GM12878 (cell line): ENCODE measurements at regions not wholly inside any gene's neighbourhood (a gene's known extent, or its start where the extent isn't known, plus 50 kb on each side); places are given as distances from the start of the nearest gene placed in this dataset.

Source experiments
- ATAC-seq: fragments of 200-7000 bp; cut with Tn5 transposase; 3 replicates; pipeline ENCODE4 v1.9.1; 2020; ENCODE audit warnings: mild to moderate bottlenecking, moderate library complexity
- BruUV-seq: library from RNA; stranded (reverse); fragments of 400-500 nt; replicated peaks from 2 replicates; lab custom pipeline; 2021; lab: Mats Ljungman, UMichigan
- CTCF ChIA-PET: fragments of 300-600 bp; sonication (Branson Sonifier 250); formaldehyde crosslinking; extraction: SDS; loops from one replicate; lab custom pipeline; 2021; ENCODE audit warnings: inconsistent platforms; lab: Yijun Ruan, JAX
- POLR2A ChIA-PET: fragments of 350-600 bp; formaldehyde crosslinking; extraction: SDS; loops from one replicate; lab custom pipeline; 2021; ENCODE audit warnings: inconsistent platforms; lab: Charles Lee
- RAD21 ChIA-PET: fragments of 300-600 bp; sonication (Branson Sonifier 250); formaldehyde crosslinking; loops from one replicate; lab custom pipeline; 2023; ENCODE audit warnings: antibody characterized with exemption; ENCODE audit not compliant: unreplicated experiment; lab: Charles Lee
- SMC1A ChIA-PET: fragments of 300-600 bp; sonication (Branson Sonifier 250); formaldehyde crosslinking; loops from one replicate; lab custom pipeline; 2023; ENCODE audit not compliant: unreplicated experiment, uncharacterized antibody; lab: Charles Lee
- DNase-seq: peaks from one replicate; pipeline ENCODE4 v3.0.0-alpha.2; 2011; ENCODE audit warnings: low read depth, low spot score
- FAIRE-seq: peaks from 3 replicates; lab custom pipeline; 2011; peaks lifted over from hg19 to GRCh38; lab: Jason Lieb, UNC
- H2AFZ ChIP-seq: 2 replicates; pipeline ENCODE4 v1.6.0; 2011; ENCODE audit warnings: low read depth, low read length, control low read depth; ENCODE audit not compliant: control insufficient read depth
- H3K27ac ChIP-seq: 2 replicates; pipeline ENCODE4 v1.5.1; 2011; ENCODE audit warnings: control low read depth; ENCODE audit not compliant: control insufficient read depth, insufficient read depth
- H3K27me3 ChIP-seq, 2 experiments: replicated peaks in 1 of 2; 2 replicates each; pipeline versions ENCODE4 v1.6.0 to v1.6.1; 2011; ENCODE audit warnings: low read length in 1 of 2; ENCODE audit not compliant: control insufficient read depth in 2 of 2, insufficient read depth in 2 of 2
- H3K36me3 ChIP-seq, 2 experiments: 2 replicates each; pipeline ENCODE4 v1.5.1; 2011; ENCODE audit warnings: low read length in 1 of 2; ENCODE audit not compliant: control insufficient read depth in 2 of 2, insufficient read depth in 2 of 2
- H3K4me1 ChIP-seq: 2 replicates; pipeline ENCODE4 v1.6.1; 2011; ENCODE audit warnings: mild to moderate bottlenecking, low read length, moderate library complexity, mixed read lengths; ENCODE audit not compliant: control insufficient read depth, insufficient read depth
- H3K4me2 ChIP-seq: 2 replicates; pipeline ENCODE4 v1.6.0; 2011; ENCODE audit warnings: control low read depth; ENCODE audit not compliant: control insufficient read depth, insufficient read depth
- H3K4me3 ChIP-seq: fragments of 200-600 bp; sonication (generic); 2 replicates; pipeline ENCODE4 v1.5.1; 2016
- H3K79me2 ChIP-seq: 2 replicates; pipeline ENCODE4 v1.6.0; 2011; ENCODE audit warnings: low read length; ENCODE audit not compliant: control insufficient read depth, insufficient read depth
- H3K9ac ChIP-seq: 2 replicates; pipeline ENCODE4 v1.8.0; 2011; ENCODE audit warnings: low read length, control low read depth, mixed read lengths; ENCODE audit not compliant: control insufficient read depth, insufficient read depth
- H3K9me3 ChIP-seq: replicated peaks from 3 replicates; pipeline ENCODE4 v1.5.1; 2011; ENCODE audit warnings: mild to moderate bottlenecking, low read length; ENCODE audit not compliant: control insufficient read depth, insufficient read depth
- H4K20me1 ChIP-seq: 2 replicates; pipeline ENCODE4 v1.6.0; 2011; ENCODE audit not compliant: control insufficient read depth, insufficient read depth
- BHLHE40 ChIP-seq, 2 experiments: fragments of 450-650 bp in 1 of 2; IDR thresholded peaks; 2 replicates each; pipeline ENCODE4 v1.6.1; 2011 to 2017; ENCODE audit warnings: low read depth in 2 of 2, borderline replicate concordance in 1 of 2, improper control_type of control experiment in 1 of 2, low read length in 1 of 2, mild to moderate bottlenecking in 1 of 2
- BMI1 ChIP-seq: fragments of 450-650 bp; IDR thresholded peaks from 2 replicates; pipeline ENCODE4 v1.6.1; 2016; ENCODE audit warnings: mild to moderate bottlenecking, moderate library complexity, borderline replicate concordance
- CBFB ChIP-seq: IDR thresholded peaks from 2 replicates; pipeline ENCODE4 v1.6.1; 2016; ENCODE audit warnings: antibody characterized with exemption, low read depth
- CHD4 ChIP-seq: fragments of 200-600 bp; sonication (generic); IDR thresholded peaks from 2 replicates; pipeline ENCODE4 v1.6.1; 2016; ENCODE audit warnings: mild to moderate bottlenecking
- DPF2 ChIP-seq: fragments of 450-650 bp; IDR thresholded peaks from 2 replicates; pipeline ENCODE4 v1.6.1; 2017; ENCODE audit warnings: mild to moderate bottlenecking
- HDAC2 ChIP-seq: fragments of 200-600 bp; sonication (generic); IDR thresholded peaks from 2 replicates; pipeline ENCODE4 v1.6.1; 2017
- KAT2A ChIP-seq: conservative IDR thresholded peaks from 2 replicates; pipeline ENCODE4 v1.6.1; 2011; ENCODE audit warnings: low read depth, low read length; ENCODE audit not compliant: control insufficient read depth
- MXI1 ChIP-seq: fragments of 150-350 bp; IDR thresholded peaks from 2 replicates; pipeline ENCODE4 v1.6.1; 2011; ENCODE audit warnings: low read depth, mild to moderate bottlenecking, inconsistent platforms, low read length, improper control_type of control experiment
- NFXL1 ChIP-seq: fragments of 450-650 bp; IDR thresholded peaks from 2 replicates; pipeline ENCODE4 v1.6.1; 2017; ENCODE audit warnings: antibody characterized with exemption, mild to moderate bottlenecking, borderline replicate concordance
- POU2F2 ChIP-seq: IDR thresholded peaks from 3 replicates; pipeline ENCODE4 v1.6.1; 2011; ENCODE audit warnings: low read depth, mild to moderate bottlenecking, low read length, borderline replicate concordance
- STAT1 ChIP-seq: fragments of 450-650 bp; conservative IDR thresholded peaks from 2 replicates; pipeline ENCODE4 v1.6.1; 2014; ENCODE audit warnings: antibody characterized with exemption, mild to moderate bottlenecking
- SUPT20H ChIP-seq: IDR thresholded peaks from 2 replicates; pipeline ENCODE4 v1.6.1; 2011; ENCODE audit warnings: low read depth, mild to moderate bottlenecking, low read length, moderate library complexity, borderline replicate concordance; ENCODE audit not compliant: control insufficient read depth
- WGBS: methylation state at CpG from one replicate; pipeline ENCODE4 v1.1.6; 2016; ENCODE audit warnings: low lambda C conversion rate; ENCODE audit not compliant: insufficient replicate concordance, insufficient coverage; ENCODE audit errors: missing lambda C conversion rate; 5-methylcytosine and 5-hydroxymethylcytosine counted together
- in situ Hi-C: fragments of 300-500 bp; cut with MboI; formaldehyde crosslinking; loops from 9 replicates; pipeline ENCODE4 v1.14.3; 2018; ENCODE audit warnings: mixed read lengths
- intact Hi-C: fragments of 100-400 bp; cut with micrococcal nuclease; formaldehyde crosslinking; loops from one replicate; pipeline ENCODE4 v1.14.2; 2022; ENCODE audit not compliant: unreplicated experiment
- TF ChIP-seq, protein P1 (sequence below): IDR thresholded peaks from 2 replicates; pipeline ENCODE4 v1.6.1; 2012; ENCODE audit warnings: low read length, inconsistent platforms
- TF ChIP-seq, protein P2 (sequence below): fragments of 450-650 bp; IDR thresholded peaks from 2 replicates; pipeline ENCODE4 v1.6.1; 2017; ENCODE audit warnings: antibody characterized with exemption, mild to moderate bottlenecking, moderate library complexity
- TF ChIP-seq, protein P3 (sequence below): fragments of 450-650 bp; IDR thresholded peaks from 2 replicates; pipeline ENCODE4 v1.6.1; 2018; ENCODE audit warnings: borderline replicate concordance, mild to moderate bottlenecking; ENCODE audit not compliant: partially characterized antibody
- TF ChIP-seq, protein P4 (sequence below), 3 experiments: IDR thresholded peaks in 2 of 3; conservative IDR thresholded peaks in 1 of 3; 2 replicates each; pipeline ENCODE4 v1.5.1; 2011; ENCODE audit warnings: low read depth in 3 of 3, low read length in 3 of 3, mild to moderate bottlenecking in 3 of 3, control low read depth in 2 of 3, moderate library complexity in 2 of 3, inconsistent platforms in 1 of 3, mixed read lengths in 1 of 3; ENCODE audit not compliant: control insufficient read depth in 2 of 3, insufficient read depth in 1 of 3; ENCODE audit errors: extremely low read depth in 1 of 3

DNA sequence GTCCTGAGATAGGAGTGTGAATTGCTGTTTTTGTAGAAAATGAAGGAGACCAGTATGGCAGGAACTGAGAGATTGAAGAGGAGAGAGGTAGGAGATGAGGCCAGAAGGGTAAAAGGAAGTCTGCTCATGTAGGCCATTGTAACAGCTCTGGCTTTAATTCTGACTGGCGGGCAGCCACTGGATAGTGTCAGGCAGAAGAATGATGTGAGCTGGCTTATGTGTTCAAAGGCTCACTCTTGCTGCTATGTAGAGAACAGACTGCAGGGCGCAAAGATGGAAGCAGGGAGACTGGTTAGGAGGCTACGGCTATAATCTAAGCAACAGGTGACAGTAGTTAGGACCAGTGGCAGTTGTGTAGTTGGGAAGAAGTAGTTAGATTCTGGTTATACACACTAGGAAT is 160.2 kb upstream of the FGF13 start:
- POLR2A ChIA-PET, result no interaction called here
- no peaks in the 10 kb centered on the region for H3K79me2 ChIP-seq
- no peaks in the 10 kb centered on the region for H3K9me3 ChIP-seq
- RAD21 ChIA-PET, result no interaction called here
- WGBS, result 63% methylated on average over 3 of the region's 3 CpGs
- H3K4me3 ChIP-seq, result no peak overlapping the region
- intact Hi-C loops, result no loop called here
- no peak overlapping the region for H3K27ac ChIP-seq
- CTCF ChIA-PET, result no interaction called here
- TF ChIP-seq CHD4 (no peak), DPF2 (no peak), SUPT20H (no peak), BMI1 (no peak), CBFB (no peak), MXI1 (no peak), STAT1 (no peak), BHLHE40 (IDR thresholded peaks at IDR 0.05; ENCODE audit: borderline replicate concordance in 1 of 2, low read depth in 2 of 2, low read length in 1 of 2) (no peak), NFXL1 (no peak), KAT2A (no peak), HDAC2 (no peak), POU2F2 (no peak)
- TF ChIP-seq, protein P1, sequence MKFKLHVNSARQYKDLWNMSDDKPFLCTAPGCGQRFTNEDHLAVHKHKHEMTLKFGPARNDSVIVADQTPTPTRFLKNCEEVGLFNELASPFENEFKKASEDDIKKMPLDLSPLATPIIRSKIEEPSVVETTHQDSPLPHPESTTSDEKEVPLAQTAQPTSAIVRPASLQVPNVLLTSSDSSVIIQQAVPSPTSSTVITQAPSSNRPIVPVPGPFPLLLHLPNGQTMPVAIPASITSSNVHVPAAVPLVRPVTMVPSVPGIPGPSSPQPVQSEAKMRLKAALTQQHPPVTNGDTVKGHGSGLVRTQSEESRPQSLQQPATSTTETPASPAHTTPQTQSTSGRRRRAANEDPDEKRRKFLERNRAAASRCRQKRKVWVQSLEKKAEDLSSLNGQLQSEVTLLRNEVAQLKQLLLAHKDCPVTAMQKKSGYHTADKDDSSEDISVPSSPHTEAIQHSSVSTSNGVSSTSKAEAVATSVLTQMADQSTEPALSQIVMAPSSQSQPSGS, result no peak
- TF ChIP-seq, protein P2, sequence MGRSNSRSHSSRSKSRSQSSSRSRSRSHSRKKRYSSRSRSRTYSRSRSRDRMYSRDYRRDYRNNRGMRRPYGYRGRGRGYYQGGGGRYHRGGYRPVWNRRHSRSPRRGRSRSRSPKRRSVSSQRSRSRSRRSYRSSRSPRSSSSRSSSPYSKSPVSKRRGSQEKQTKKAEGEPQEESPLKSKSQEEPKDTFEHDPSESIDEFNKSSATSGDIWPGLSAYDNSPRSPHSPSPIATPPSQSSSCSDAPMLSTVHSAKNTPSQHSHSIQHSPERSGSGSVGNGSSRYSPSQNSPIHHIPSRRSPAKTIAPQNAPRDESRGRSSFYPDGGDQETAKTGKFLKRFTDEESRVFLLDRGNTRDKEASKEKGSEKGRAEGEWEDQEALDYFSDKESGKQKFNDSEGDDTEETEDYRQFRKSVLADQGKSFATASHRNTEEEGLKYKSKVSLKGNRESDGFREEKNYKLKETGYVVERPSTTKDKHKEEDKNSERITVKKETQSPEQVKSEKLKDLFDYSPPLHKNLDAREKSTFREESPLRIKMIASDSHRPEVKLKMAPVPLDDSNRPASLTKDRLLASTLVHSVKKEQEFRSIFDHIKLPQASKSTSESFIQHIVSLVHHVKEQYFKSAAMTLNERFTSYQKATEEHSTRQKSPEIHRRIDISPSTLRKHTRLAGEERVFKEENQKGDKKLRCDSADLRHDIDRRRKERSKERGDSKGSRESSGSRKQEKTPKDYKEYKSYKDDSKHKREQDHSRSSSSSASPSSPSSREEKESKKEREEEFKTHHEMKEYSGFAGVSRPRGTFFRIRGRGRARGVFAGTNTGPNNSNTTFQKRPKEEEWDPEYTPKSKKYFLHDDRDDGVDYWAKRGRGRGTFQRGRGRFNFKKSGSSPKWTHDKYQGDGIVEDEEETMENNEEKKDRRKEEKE, result no peak
- TF ChIP-seq, protein P3, sequence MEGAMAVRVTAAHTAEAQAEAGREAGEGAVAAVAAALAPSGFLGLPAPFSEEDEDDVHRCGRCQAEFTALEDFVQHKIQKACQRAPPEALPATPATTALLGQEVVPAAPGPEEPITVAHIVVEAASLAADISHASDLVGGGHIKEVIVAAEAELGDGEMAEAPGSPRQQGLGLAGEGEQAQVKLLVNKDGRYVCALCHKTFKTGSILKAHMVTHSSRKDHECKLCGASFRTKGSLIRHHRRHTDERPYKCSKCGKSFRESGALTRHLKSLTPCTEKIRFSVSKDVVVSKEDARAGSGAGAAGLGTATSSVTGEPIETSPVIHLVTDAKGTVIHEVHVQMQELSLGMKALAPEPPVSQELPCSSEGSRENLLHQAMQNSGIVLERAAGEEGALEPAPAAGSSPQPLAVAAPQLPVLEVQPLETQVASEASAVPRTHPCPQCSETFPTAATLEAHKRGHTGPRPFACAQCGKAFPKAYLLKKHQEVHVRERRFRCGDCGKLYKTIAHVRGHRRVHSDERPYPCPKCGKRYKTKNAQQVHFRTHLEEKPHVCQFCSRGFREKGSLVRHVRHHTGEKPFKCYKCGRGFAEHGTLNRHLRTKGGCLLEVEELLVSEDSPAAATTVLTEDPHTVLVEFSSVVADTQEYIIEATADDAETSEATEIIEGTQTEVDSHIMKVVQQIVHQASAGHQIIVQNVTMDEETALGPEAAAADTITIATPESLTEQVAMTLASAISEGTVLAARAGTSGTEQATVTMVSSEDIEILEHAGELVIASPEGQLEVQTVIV, result no peak
- TF ChIP-seq, protein P4, sequence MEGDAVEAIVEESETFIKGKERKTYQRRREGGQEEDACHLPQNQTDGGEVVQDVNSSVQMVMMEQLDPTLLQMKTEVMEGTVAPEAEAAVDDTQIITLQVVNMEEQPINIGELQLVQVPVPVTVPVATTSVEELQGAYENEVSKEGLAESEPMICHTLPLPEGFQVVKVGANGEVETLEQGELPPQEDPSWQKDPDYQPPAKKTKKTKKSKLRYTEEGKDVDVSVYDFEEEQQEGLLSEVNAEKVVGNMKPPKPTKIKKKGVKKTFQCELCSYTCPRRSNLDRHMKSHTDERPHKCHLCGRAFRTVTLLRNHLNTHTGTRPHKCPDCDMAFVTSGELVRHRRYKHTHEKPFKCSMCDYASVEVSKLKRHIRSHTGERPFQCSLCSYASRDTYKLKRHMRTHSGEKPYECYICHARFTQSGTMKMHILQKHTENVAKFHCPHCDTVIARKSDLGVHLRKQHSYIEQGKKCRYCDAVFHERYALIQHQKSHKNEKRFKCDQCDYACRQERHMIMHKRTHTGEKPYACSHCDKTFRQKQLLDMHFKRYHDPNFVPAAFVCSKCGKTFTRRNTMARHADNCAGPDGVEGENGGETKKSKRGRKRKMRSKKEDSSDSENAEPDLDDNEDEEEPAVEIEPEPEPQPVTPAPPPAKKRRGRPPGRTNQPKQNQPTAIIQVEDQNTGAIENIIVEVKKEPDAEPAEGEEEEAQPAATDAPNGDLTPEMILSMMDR (IDR thresholded peaks at IDR 0.05 in 2 of 3, conservative IDR thresholded peaks at IDR 0.05 in 1 of 3; ENCODE audit: control insufficient read depth in 2 of 3, extremely low read depth in 1 of 3, insufficient read depth in 1 of 3, low read depth in 3 of 3, low read length in 3 of 3), result no peak
- TF ChIP-seq, all 136 proteins: peak for 0
- DNase-seq (no peak), FAIRE-seq (no peak), ATAC-seq (no peak)
- Histone ChIP-seq H3K4me2 (no peak overlapping the region), H2AFZ (no peak overlapping the region), H3K9ac (no peak overlapping the region), H4K20me1 (no peaks in the 10 kb centered on the region), H3K27me3 (no peaks in the 10 kb centered on the region), H3K4me1 (no peaks in the 10 kb centered on the region), H3K36me3 (no peaks in the 10 kb centered on the region)
- SMC1A ChIA-PET, result no interaction called here
- in situ Hi-C loops, result no loop called here
- BruUV-seq, result no TSS peak
